HG02610 (cell line): ENCODE measurements at regions not wholly inside any gene's neighbourhood (a gene's known extent, or its start where the extent isn't known, plus 50 kb on each side); places are given as distances from the start of the nearest gene placed in this dataset.

Experiments
- ATAC-seq: cut with Tn5 transposase; IDR thresholded peaks from one replicate; pipeline ENCODE4 v1.9.1; 2021; ENCODE audit warnings: mild to moderate bottlenecking, moderate library complexity; ENCODE audit not compliant: unreplicated experiment

GRCh38 chr14:96979611-96980074, 182.5 kb downstream of the VRK1 start:
- no peak for ATAC-seq

- no peak for ATAC-seq
These were observed 183.7 kb downstream of the VRK1 start for GRCh38 chr14:96980835-96981234.

GRCh38 chr14:96986256-96987085, 189.3 kb downstream of the VRK1 start:
- ATAC-seq = no peak

GRCh38 chr14:96987086-96987474, 189.9 kb downstream of the VRK1 start:
- no peak for ATAC-seq

GRCh38 chr14:96987771-96988170, 190.6 kb downstream of the VRK1 start:
- no peak for ATAC-seq

- ATAC-seq = no peak
These were observed 192.1 kb downstream of the VRK1 start for GRCh38 chr14:96989306-96989705.

GRCh38 chr14:96991226-96991625, 194.0 kb downstream of the VRK1 start:
- no peak for ATAC-seq

- no peak for ATAC-seq
These were observed 197.8 kb downstream of the VRK1 start for GRCh38 chr14:96994999-96995398.

- no peak for ATAC-seq
These were observed 200.1 kb downstream of the VRK1 start for GRCh38 chr14:96997269-96997668.

GRCh38 chr14:96997996-96998395, 200.8 kb downstream of the VRK1 start:
- ATAC-seq = no peak

- no peak for ATAC-seq
These were observed 202.5 kb downstream of the VRK1 start for GRCh38 chr14:96999654-97000155.

- no peak for ATAC-seq
These were observed 205.3 kb downstream of the VRK1 start for GRCh38 chr14:97002454-97002853.

GRCh38 chr14:97005934-97006333, 208.8 kb downstream of the VRK1 start:
- no peak for ATAC-seq

- no peak for ATAC-seq
These were observed 213.4 kb downstream of the VRK1 start for GRCh38 chr14:97010491-97011160.

GRCh38 chr14:97013878-97014277, 216.7 kb downstream of the VRK1 start:
- no peak for ATAC-seq

- no peak for ATAC-seq
These were observed 223.8 kb downstream of the VRK1 start for GRCh38 chr14:97021001-97021400.

GRCh38 chr14:97021571-97022168, 224.5 kb downstream of the VRK1 start:
- ATAC-seq = no peak

- ATAC-seq = no peak
These were observed 225.6 kb downstream of the VRK1 start for GRCh38 chr14:97022741-97023140.

- no peak for ATAC-seq
These were observed 226.7 kb downstream of the VRK1 start for GRCh38 chr14:97023871-97024270.

- no peak for ATAC-seq
These were observed 227.1 kb downstream of the VRK1 start for GRCh38 chr14:97024300-97024699.

- ATAC-seq = no peak
These were observed 228.5 kb downstream of the VRK1 start for GRCh38 chr14:97025722-97026121.
